ENCODE measurements at regions not wholly inside any gene's neighbourhood (a gene's known extent, or its start where the extent isn't known, plus 50 kb on each side); places are given as distances from the start of the nearest gene placed in this dataset.

DNA sequence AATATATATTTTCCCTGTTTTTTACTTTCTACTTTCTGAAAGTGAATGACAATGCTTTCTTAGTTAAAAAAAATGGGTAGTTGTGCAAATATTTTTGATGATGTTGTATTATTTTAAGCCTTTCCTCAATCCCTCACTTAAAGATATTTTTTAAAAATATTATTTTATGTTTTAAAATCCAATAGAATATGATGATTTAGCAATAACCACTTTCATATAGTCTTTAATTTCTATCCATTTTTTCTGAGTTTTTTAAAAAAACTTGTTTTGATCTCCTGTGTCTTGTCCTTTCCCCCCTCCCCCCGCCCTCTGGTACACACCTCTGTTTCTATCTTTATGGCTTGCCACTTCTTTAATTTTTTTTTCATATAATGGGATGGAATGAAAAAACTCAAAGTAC is 362.0 kb upstream of the SLITRK6 start:
- TF ChIP-seq POLR2A (IDR thresholded peaks at IDR 0.05; ENCODE audit: borderline replicate concordance, extremely low read depth, insufficient read depth, insufficient read length) (no peak), EZH2 (IDR thresholded peaks at IDR 0.05) (no peak), CEBPB (IDR thresholded peaks at IDR 0.05; ENCODE audit: low read depth) (no peak), YY1 (IDR thresholded peaks at IDR 0.05; ENCODE audit: extremely low read depth, insufficient replicate concordance, low read depth, low read length) (no peak), TCF7L2 (IDR thresholded peaks at IDR 0.05; ENCODE audit: borderline replicate concordance, extremely low read depth, insufficient read depth, insufficient read length) (no peak)
- TF ChIP-seq, protein P1, sequence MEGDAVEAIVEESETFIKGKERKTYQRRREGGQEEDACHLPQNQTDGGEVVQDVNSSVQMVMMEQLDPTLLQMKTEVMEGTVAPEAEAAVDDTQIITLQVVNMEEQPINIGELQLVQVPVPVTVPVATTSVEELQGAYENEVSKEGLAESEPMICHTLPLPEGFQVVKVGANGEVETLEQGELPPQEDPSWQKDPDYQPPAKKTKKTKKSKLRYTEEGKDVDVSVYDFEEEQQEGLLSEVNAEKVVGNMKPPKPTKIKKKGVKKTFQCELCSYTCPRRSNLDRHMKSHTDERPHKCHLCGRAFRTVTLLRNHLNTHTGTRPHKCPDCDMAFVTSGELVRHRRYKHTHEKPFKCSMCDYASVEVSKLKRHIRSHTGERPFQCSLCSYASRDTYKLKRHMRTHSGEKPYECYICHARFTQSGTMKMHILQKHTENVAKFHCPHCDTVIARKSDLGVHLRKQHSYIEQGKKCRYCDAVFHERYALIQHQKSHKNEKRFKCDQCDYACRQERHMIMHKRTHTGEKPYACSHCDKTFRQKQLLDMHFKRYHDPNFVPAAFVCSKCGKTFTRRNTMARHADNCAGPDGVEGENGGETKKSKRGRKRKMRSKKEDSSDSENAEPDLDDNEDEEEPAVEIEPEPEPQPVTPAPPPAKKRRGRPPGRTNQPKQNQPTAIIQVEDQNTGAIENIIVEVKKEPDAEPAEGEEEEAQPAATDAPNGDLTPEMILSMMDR (IDR thresholded peaks at IDR 0.05 in 2 of 3, conservative IDR thresholded peaks at IDR 0.05 in 1 of 3; ENCODE audit: borderline replicate concordance in 1 of 3, insufficient read depth in 1 of 3, low read depth in 2 of 3, low read length in 2 of 3): no peak
- TF ChIP-seq, protein P2, sequence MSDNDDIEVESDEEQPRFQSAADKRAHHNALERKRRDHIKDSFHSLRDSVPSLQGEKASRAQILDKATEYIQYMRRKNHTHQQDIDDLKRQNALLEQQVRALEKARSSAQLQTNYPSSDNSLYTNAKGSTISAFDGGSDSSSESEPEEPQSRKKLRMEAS (IDR thresholded peaks at IDR 0.05): no peak
- TF ChIP-seq, protein P3, sequence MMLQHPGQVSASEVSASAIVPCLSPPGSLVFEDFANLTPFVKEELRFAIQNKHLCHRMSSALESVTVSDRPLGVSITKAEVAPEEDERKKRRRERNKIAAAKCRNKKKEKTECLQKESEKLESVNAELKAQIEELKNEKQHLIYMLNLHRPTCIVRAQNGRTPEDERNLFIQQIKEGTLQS (IDR thresholded peaks at IDR 0.05): no peak

Data from HCT116 (cell line).